ENCODE measurements at regions not wholly inside any gene's neighbourhood (a gene's known extent, or its start where the extent isn't known, plus 50 kb on each side); places are given as distances from the start of the nearest gene placed in this dataset.

DNA sequence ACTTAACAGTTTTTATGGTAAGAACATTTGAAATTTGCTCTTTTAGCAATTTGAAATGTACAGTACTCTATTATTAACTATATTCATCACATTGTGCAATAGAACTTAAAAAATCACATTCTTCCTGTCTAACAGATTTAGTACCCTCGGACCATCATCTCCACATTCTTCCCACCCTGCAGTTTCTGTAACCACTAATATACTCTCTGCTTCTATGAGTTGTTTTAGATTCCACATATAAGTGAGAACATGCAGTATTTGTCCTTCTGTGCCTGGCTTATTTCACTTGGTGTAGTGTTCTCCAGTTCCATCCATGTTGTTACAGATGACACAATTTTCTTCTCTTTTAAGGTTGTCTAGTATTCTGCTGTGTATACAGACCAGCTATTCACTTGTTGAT, 88.9 kb upstream of the SEC61G start:
- H3K27me3 ChIP-seq: no peaks in the 10 kb centered on the region
- DNase-seq: no peak
- TF ChIP-seq, protein P1, sequence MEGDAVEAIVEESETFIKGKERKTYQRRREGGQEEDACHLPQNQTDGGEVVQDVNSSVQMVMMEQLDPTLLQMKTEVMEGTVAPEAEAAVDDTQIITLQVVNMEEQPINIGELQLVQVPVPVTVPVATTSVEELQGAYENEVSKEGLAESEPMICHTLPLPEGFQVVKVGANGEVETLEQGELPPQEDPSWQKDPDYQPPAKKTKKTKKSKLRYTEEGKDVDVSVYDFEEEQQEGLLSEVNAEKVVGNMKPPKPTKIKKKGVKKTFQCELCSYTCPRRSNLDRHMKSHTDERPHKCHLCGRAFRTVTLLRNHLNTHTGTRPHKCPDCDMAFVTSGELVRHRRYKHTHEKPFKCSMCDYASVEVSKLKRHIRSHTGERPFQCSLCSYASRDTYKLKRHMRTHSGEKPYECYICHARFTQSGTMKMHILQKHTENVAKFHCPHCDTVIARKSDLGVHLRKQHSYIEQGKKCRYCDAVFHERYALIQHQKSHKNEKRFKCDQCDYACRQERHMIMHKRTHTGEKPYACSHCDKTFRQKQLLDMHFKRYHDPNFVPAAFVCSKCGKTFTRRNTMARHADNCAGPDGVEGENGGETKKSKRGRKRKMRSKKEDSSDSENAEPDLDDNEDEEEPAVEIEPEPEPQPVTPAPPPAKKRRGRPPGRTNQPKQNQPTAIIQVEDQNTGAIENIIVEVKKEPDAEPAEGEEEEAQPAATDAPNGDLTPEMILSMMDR (IDR thresholded peaks at IDR 0.05): no peak
- H3K4me1 ChIP-seq: no peaks in the 10 kb centered on the region
- intact Hi-C loops (cut with DNase I): no loop called here
- H3K9ac ChIP-seq (ENCODE audit: low read depth in 2 of 2, low read length in 2 of 2): no peak overlapping the region
- H3K9me3 ChIP-seq: no peaks in the 10 kb centered on the region
- H3K27ac ChIP-seq: no peak overlapping the region
- no peaks in the 10 kb centered on the region for H3K36me3 ChIP-seq
- H3K4me3 ChIP-seq: no peak overlapping the region

DNA sequence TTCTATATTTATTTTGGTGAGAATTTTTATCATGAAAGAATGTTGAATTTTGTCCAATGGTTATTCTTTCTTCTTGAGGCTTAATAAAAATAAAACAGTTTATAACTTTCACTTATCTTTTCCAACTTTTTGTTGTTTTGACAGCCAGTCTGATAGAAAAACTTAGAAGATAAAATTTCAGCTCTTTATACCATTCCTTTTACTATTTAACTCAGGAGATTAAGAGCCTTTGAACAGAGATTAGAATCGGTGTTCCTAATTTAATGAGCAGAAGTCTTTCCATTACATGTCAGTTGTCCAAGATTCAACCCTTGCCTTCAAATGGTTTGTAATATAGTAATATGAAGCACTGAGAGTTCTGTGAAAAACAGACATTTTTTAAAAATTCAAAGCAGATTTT, 97.8 kb upstream of the SEC61G start:
- Histone ChIP-seq H3K27me3 (no peaks in the 10 kb centered on the region), H3K9ac (ENCODE audit: low read depth in 2 of 2, low read length in 2 of 2) (no peak overlapping the region), H3K4me1 (no peaks in the 10 kb centered on the region), H3K9me3 (no peaks in the 10 kb centered on the region), H3K27ac (no peak overlapping the region), H3K4me3 (no peak overlapping the region), H3K36me3 (no peaks in the 10 kb centered on the region)
- intact Hi-C loops (cut with DNase I): no loop called here
- no peak for DNase-seq
- TF ChIP-seq, protein P1 (IDR thresholded peaks at IDR 0.05): no peak

DNA sequence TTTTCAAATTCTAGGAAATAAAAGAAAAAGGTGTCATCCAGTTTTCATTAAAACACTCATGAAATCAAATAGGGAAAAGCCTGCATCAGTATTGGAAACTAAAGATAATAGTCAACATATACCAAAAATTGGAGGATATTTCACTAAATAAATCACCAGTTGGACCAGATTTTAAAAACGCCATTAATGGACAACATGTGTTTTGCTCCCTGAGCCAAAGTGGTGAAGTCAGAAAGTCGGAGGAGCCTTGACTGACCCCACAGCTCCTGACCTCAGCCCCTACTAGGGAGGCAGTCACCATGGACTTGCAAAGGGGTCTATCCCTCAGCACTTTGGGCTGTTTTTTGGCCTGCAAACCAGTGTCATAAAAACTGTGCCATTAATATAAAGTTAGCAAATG, 98.3 kb upstream of the SEC61G start:
- H3K27me3 ChIP-seq: no peaks in the 10 kb centered on the region
- DNase-seq: no peak
- H3K36me3 ChIP-seq: no peaks in the 10 kb centered on the region
- H3K4me3 ChIP-seq: no peak overlapping the region
- no peak overlapping the region for H3K27ac ChIP-seq
- intact Hi-C loops (cut with DNase I): no loop called here
- H3K4me1 ChIP-seq: no peaks in the 10 kb centered on the region
- H3K9me3 ChIP-seq: no peaks in the 10 kb centered on the region
- TF ChIP-seq, protein P1 (IDR thresholded peaks at IDR 0.05): no peak
- H3K9ac ChIP-seq (ENCODE audit: low read depth in 2 of 2, low read length in 2 of 2): no peak overlapping the region

DNA sequence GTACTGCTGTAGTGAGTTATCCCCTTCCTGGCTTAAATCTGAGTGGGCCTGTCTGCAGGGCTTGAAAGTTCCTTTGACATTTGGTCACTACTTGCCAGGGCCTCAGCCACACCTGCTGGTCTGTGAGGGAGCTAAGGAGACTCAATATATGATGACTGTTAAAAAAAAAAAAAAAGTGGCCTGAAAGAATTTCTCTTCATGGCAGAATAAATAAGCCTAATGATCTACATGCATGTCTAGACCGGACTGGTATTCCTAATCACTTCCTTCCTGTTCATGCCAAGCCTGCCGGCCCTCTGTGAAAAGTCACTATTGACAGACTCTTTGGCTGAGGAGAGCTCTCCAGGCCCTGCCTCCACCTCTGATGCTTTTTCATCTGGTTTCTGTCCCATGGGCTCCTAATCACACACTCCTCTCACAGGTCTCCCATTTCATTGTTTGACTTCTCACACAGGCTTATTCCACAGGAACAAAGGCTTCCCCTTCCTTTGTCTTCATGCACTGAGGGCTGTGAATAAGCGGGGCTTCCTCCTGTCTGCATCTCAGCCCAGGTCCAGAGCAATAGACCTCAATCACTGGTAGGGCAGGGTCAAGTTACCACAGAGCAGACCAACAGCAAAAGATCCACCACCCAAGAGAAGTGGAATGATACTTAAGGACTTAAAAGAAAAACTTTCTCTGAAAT, 99.1 kb upstream of the SEC61G start:
- Histone ChIP-seq H3K27me3 (no peaks in the 10 kb centered on the region), H3K27ac (no peak overlapping the region)

DNA sequence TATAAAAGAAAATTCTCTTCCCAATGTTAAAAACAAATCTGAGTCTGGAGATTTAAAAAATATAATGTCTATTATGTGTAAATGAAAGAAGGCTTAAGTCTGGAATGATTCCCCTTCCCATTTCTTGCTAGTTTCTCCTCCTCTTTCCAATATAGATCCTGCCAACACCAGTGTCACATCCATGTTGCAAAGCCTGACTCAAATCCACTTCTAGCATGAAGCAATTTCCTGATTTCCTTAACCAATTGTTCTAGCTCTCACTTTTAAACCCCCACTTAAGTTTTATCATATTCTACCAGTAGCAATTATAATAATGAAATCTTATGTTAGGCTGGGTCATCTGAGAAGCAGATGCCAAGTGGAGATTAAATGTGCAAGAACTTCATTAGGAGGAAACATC, 100.1 kb upstream of the SEC61G start:
- TF ChIP-seq, protein P1 (IDR thresholded peaks at IDR 0.05): no peak
- no peak for DNase-seq
- Histone ChIP-seq H3K27ac (no peak overlapping the region), H3K36me3 (no peaks in the 10 kb centered on the region), H3K9me3 (no peaks in the 10 kb centered on the region), H3K27me3 (no peaks in the 10 kb centered on the region), H3K9ac (ENCODE audit: low read depth in 2 of 2, low read length in 2 of 2) (no peak overlapping the region), H3K4me3 (no peak overlapping the region), H3K4me1 (no peaks in the 10 kb centered on the region)
- intact Hi-C loops (cut with DNase I): no loop called here

More for the DNA sequence above, 99.1 kb upstream of the SEC61G start:
- H3K9ac ChIP-seq (ENCODE audit: low read depth in 2 of 2, low read length in 2 of 2): no peak overlapping the region
- H3K4me3 ChIP-seq: no peak overlapping the region
- no peaks in the 10 kb centered on the region for H3K36me3 ChIP-seq
- no peaks in the 10 kb centered on the region for H3K4me1 ChIP-seq
- DNase-seq: no peak
- H3K9me3 ChIP-seq: no peaks in the 10 kb centered on the region
- TF ChIP-seq, protein P1 (IDR thresholded peaks at IDR 0.05): no peak
- intact Hi-C loops (cut with DNase I): no loop called here
